GOT3 (cell line): ENCODE measurements at regions not wholly inside any gene's neighbourhood (a gene's known extent, or its start where the extent isn't known, plus 50 kb on each side); places are given as distances from the start of the nearest gene placed in this dataset.

Experiments used
- DNase-seq: peaks from one replicate; lab custom pipeline; 2025; ENCODE audit warnings: mixed read lengths; lab: John Stamatoyannopoulos, UW

DNA sequence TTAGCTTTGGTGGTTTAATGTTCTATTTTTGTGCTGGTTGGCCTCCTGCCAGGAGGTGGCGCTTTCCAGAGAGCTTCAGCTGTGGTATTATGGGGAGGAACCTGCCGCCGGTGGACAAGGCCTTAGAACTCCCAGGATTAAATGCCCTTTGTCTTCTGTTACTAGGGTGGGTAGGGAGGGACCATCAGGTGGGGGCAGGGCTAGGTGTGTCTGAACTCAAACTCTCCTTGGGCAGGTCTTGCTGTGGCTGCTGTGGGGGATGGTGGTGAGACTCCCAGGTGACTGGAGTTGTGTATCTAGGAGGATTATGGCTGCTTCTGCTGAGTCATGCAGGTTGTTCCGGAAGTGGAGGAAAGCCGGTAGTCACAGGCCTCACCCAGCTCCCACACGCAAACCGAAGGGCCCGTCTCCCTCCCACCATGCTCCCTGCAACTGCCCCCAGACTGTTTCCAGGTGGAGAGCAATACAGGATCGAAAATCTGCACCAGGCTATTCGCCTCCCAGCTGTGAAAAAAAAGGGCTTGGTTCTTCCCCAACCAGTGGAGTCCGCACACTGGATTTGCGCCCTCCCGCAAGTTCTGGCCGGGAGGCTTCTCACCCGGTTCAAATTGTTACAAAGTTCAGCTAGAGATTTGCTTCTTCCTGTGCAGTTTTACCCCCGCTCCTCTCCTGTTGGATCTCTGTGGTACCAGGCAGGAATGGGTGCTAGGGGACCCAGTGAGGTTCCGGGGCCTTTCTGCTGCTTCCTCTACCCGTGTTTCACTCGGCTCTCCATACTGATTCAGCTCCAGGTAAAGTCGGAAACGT is 220.5 kb downstream of the CENPF start:
- no peak for DNase-seq

DNA sequence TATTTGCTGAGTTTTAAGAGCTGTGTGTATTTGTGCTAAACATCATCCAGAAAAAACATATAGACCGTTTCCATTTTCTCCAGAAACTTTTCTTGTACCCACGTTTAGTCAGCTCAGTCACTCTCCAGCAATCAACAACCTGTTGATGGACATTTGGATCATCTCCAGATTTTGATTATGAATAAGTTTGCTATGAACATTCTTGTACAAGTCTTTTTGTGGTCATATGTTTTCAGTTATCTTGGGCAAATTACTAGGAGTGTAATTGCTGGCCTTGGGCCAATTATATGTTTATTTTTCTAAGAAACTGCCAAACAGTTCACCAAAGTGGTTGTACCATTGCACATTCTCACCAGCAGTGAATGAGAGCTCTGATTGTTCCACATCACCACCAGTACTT is 221.8 kb downstream of the CENPF start:
- DNase-seq, result no peak

DNA sequence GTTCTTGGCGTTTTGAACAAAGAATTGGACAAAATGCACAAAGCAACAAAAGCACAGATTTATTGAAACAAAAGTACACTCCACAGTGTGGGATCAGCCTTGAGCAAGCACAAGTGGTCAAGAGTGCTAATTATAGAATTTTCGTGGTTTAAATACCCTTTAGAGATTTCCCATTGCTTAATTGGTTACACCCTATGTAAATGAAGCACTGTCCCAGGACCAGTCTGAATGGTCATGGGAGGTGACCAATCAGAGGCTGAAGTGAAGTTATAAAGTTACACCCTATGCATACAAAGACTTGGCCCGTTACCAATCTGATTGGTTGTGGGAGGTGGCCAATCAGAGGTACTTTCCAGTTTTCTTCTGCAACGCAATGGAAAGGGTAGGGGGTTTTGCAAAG is 223.6 kb downstream of the CENPF start:
- no peak for DNase-seq

DNA sequence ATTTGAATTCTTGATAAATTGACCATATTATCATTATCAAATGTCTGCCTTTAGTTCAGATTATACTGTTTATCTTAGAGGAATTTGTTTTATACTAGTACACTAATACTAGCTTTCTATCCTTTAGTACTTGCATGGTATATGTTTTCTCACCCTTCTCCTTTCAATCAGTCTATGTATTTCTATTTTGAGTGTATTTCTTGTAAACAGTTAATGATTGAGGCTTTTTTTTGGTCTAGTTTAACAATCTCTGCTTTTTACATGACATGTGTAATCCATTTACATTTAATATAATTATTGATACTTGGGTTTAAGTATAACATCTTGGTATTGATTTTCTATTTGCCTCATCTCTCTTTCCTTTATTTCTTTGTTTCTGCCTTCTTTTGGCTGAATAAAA is 224.9 kb downstream of the CENPF start:
- DNase-seq, result no peak

GRCh38 chr1:214830941-214831340 is 227.9 kb downstream of the CENPF start:
- no peak for DNase-seq

- no peak for DNase-seq
Measured at GRCh38 chr1:214831956-214832355, 229.0 kb downstream of the CENPF start.

DNA sequence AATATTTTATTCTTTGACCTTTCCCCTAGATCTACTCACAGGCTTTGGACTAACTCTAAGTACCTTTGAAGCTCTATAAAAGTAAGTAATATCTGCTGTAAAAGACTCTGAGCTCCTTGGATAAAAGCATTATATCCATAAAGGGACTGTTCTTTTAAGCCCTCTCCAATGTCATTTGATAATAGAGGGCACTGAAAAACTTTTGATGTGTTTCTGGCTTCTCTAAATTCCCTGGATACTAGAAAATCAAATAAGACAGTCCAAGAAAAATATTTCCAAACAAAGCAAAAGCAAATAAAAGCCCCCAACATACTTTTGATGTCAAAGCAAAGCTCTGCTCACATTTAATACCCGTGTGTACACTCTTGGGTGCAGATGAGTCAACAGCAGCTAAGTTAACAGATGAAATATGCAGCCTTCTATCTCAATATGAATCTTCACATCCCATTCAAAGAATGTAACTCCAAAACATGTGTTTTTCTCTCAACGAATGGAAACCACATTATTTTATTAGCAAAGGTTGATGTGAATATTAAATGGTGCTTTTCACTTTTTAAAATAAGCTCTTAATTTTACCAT is 230.3 kb downstream of the CENPF start:
- DNase-seq, result no peak

DNA sequence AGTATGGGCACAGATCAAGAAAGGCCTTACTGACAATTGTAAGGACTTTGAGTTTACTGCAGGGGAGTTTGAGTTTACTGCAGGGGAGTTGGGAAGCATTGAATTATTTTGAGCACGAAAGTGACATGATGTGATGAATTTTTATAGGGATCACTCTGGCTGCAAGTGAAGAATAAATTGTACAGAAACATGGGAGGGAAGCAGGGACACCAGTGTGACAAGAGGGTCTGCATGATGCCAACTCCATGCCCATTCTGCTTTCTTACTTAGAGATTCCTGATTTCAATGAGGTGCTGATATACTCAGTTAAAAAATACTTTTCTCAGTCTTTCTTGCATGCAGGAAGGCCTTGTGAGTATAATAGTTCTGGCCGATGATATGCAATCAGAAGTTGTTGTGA is 234.4 kb downstream of the CENPF start:
- no peak for DNase-seq

DNA sequence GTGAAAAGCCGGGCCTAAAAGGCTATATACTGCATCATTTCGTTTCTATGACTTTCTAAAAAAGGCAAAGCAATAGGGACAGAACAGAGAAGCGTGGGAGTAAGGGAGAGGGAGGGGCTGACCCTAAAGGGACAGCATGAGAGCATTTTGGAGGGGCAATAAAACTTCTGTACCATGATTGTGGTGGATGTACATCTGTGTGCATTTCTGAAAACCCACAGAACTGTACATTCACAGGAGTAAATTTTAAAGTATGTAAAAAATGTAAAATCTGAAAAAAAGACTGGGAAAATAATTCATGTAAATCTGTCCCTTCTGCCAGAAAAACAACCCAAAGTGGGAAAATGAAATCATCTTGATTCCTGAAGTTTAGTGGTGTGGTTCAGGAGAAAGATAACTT is 235.4 kb downstream of the CENPF start:
- DNase-seq, result no peak

DNA sequence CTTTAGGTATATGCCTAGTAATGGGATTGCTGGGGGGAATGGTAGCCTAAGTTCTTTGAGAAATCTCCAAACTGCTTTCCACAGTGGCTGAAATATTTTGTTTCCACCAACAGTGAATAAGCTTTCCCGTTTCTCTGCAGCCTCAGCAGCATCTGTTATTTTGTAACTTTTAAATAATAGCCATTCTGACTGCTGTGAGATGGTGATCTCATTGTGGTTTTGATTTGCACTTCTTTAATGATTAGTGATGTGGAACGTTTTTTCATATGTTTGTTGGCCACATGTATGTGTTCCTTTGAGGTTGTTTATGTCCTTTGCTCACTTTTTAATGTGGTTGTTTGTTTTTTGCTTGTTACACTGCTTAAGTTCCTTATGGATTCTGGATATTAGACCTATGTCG is 237.4 kb downstream of the CENPF start:
- DNase-seq, result no peak

DNA sequence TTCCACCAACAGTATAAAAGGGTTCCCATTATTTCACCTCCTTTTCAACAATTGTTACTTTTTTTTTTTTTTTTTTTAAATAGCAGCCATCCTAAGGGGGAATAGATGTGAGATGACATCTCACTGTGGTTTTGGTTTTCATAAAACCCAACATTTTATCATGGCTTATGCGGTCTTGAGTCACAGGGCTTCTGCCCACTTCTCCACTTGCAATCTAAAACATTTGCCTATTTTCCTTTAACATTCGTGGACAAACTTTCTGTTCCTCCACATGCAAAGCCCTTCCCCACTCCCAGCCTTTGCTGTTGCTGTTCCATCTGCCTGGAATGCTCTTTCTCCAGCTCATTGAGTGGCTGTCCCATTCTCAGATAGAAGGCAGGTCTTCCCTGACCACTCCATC is 239.7 kb upstream of the KCNK2 start:
- no peak for DNase-seq

- DNase-seq, result no peak
Measured at GRCh38 chr1:214843281-214843680, 239.3 kb upstream of the KCNK2 start.

- DNase-seq, result no peak
Measured at GRCh38 chr1:214844319-214844718, 238.2 kb upstream of the KCNK2 start.

DNA sequence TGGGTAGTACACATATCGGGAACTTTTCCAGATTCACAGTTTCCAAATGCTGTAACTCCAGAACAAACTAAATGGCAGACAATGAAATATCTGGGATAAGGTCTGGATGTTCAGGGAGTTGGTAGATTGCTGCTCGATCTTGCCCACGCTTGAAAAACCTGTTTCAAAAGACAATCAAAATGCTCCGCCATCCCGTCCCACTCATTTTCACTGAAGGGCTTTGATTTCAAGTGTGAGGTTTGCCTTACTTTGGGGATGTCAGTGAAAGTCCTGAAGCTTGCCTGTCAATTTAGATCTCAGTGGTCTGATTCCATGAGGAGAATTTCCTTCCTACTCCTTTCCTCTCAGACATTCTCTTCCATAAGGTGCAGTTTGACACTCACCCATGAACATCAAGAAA is 236.3 kb upstream of the KCNK2 start:
- DNase-seq, result no peak

GRCh38 chr1:214847071-214847810 is 235.3 kb upstream of the KCNK2 start:
- DNase-seq, result no peak

- DNase-seq, result no peak
Measured at GRCh38 chr1:214848101-214848500, 234.4 kb upstream of the KCNK2 start.

DNA sequence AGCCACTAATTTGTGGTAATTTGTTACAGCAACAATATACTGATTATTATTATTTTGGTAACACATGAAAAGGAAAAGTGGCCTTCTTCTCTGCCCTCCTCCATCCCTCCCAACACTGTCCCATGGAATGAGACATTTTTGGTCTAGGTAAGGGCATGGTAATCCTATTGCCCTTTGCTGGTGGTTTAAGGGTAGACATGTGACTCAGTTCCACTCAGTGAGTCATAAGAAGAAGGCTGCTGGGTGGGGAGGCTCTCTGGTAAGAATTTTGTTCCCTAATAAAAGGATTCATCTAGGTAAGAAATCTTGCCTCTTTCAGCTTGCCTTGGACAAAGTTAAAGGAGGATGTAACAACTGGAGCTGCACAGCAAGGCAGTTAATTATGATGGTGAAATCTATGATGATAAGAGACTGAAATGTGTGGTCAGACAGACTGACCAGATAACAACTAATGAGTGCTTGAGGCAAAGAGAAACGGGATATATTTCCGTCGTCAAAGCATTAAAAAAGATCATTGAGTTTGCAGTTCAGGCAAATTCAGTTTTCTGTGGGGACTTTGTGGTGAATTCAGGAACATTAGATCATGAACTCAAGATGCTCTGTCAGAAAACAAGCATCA is 232.0 kb upstream of the KCNK2 start:
- DNase-seq, result no peak

- DNase-seq, result no peak
Measured at GRCh38 chr1:214853340-214853739, 229.2 kb upstream of the KCNK2 start.

DNA sequence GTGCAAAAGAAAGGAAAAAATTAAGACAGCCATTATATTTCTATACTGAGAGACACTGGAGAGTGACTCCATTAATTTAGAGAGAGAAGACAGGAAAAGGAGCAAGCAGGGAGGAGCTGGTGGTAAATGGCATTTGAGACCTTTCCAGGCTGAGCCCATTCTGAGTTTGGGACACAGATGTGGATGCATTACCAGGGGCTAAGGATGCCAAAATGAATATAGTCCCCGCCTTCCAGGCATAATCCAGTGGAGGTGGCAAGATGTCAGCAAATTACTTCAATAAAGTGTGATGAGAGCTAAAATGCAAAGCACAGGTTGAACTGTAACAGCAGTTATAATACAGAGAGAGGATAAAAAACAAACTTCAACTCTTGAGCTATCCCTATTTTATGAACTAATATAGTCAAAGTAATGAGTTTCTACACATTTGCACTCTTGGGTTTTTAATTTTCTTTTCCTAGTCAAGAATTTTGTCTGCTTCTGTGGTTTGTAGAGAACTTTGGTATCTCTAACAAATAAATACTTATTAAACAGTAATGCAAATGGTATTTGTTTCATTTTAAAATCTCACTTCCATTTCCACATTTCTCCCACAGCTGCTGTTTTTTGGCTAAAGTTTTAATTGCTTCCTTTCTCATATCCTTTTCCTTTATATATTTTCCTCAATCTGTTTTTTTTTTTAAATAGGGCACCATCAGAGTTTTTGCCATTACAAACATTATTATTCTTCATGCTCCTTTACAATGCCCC is 228.2 kb upstream of the KCNK2 start:
- DNase-seq, result no peak

DNA sequence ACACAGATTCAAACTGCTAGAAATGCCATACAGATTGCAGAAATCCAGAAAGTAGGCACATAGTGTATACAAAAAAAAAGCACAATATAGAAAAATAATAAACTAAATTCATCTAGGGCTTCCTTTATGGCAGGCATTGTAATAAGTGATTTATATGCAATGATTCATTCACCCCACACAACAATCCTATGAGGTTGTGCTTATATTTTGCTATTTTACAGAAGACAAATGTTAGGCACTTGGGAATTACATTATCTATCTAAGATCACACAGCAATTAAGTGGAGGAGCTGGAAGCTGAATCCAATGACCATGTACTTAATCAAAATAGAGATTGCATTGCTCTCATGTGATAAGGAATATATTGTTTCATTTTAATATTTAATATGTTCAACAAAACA is 225.7 kb upstream of the KCNK2 start:
- no peak for DNase-seq

- DNase-seq, result no peak
Measured at GRCh38 chr1:214857716-214858115, 224.8 kb upstream of the KCNK2 start.

DNA sequence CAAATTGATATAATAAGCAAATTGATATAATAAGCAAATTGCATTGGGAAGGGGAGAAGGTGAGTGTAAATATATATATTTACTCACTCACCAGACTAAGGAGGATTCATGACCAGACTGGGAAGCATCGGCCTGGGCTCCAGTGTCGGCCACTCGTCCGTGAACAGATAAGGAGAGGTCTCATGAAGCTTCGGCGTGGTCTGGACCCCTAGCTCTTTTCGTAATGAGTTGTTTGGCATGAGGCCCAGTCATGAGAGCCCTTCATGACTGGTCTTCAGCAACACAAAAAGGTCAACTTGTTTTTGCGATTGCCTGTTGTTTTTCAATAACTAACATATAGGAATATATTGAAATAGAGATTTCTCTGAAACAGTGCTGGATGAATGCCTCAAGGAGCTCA is 222.9 kb upstream of the KCNK2 start:
- no peak for DNase-seq
